DOHH2 (cell line): ENCODE measurements at regions not wholly inside any gene's neighbourhood (a gene's known extent, or its start where the extent isn't known, plus 50 kb on each side); places are given as distances from the start of the nearest gene placed in this dataset.

Experiments
- H3F3A ChIP-seq: fragments of 200-600 bp; sonication (generic), shearing (Covaris generic); 2 replicates; pipeline ENCODE4 v1.6.0; 2016; ENCODE audit warnings: antibody characterized with exemption, mild to moderate bottlenecking; ENCODE audit not compliant: control insufficient read depth, insufficient read depth
- H3K27ac ChIP-seq: fragments of 200-600 bp; sonication (generic); 2 replicates; pipeline ENCODE4 v1.5.1; 2014; ENCODE audit warnings: low read depth, mild to moderate bottlenecking, low read length, moderate library complexity
- H3K27me3 ChIP-seq: fragments of 200-600 bp; sonication (generic); 2 replicates; pipeline ENCODE4 v1.6.1; 2014; ENCODE audit warnings: mild to moderate bottlenecking, low read length, mixed read lengths; ENCODE audit not compliant: control insufficient read depth
- H3K36me3 ChIP-seq: fragments of 200-600 bp; sonication (generic); 2 replicates; pipeline ENCODE4 v1.6.1; 2014; ENCODE audit warnings: mild to moderate bottlenecking, low read length, moderate library complexity, mixed read lengths; ENCODE audit not compliant: control insufficient read depth
- H3K4me1 ChIP-seq: fragments of 200-600 bp; sonication (generic); 2 replicates; pipeline ENCODE4 v1.6.1; 2014; ENCODE audit warnings: mild to moderate bottlenecking, low read length, mixed read lengths; ENCODE audit not compliant: control insufficient read depth
- H3K4me2 ChIP-seq: fragments of 200-600 bp; sonication (generic); 2 replicates; pipeline ENCODE4 v1.6.0; 2014; ENCODE audit warnings: mild to moderate bottlenecking, low read length, moderate library complexity
- H3K4me3 ChIP-seq: fragments of 200-600 bp; sonication (generic); 2 replicates; pipeline ENCODE4 v1.5.1; 2014; ENCODE audit warnings: mild to moderate bottlenecking, low read length, mixed read lengths
- H3K79me2 ChIP-seq: fragments of 200-600 bp; sonication (generic); 2 replicates; pipeline ENCODE4 v1.6.1; 2014; ENCODE audit warnings: mild to moderate bottlenecking, low read length, mixed read lengths; ENCODE audit not compliant: control insufficient read depth
- H3K9me2 ChIP-seq: fragments of 200-600 bp; sonication (generic); replicated peaks from 2 replicates; pipeline ENCODE4 v1.6.1; 2014; ENCODE audit warnings: mild to moderate bottlenecking, low read length, mixed read lengths; ENCODE audit not compliant: control insufficient read depth
- H3K9me3 ChIP-seq: fragments of 200-600 bp; sonication (generic); 2 replicates; pipeline ENCODE4 v1.6.1; 2014; ENCODE audit warnings: antibody characterized with exemption, low read length, mixed read lengths; ENCODE audit not compliant: control insufficient read depth, insufficient read depth
- H4K20me1 ChIP-seq: fragments of 200-600 bp; sonication (generic); 2 replicates; pipeline ENCODE4 v1.6.0; 2014; ENCODE audit warnings: low read depth, mild to moderate bottlenecking, antibody characterized with exemption, low read length, moderate library complexity; ENCODE audit not compliant: control insufficient read depth, insufficient read depth
- EZH2phosphoT487 ChIP-seq: fragments of 200-600 bp; sonication (generic); IDR thresholded peaks from 2 replicates; pipeline ENCODE4 v1.6.1; 2017; ENCODE audit warnings: borderline replicate concordance, mild to moderate bottlenecking, antibody characterized with exemption, low read length, moderate library complexity, mixed read lengths
- TF ChIP-seq, protein P1 (sequence below): fragments of 200-600 bp; sonication (generic); IDR thresholded peaks from one replicate; pipeline ENCODE4 v1.5.1; 2014; ENCODE audit warnings: antibody characterized with exemption, mild to moderate bottlenecking, low read depth, low read length; ENCODE audit not compliant: poor library complexity, severe bottlenecking

DNA sequence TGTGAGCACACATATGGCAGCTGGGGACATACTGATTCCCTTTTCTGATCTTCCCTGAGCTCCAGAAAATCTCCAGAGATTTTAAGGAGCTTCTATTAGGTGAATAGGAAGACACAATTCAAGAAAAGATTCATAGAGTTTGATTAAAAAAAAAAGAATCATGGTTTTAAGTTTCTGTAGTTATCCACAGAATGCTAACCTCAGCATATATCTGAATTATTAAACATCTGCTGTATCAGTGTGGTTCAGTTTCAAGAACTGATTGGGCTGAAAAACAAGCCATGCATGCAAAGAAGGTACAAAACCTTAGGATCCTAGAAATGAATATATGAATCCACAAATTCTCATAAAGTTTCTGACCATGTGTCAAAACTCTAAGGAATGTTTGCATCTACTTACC is 94.1 kb upstream of the ZNF438 start:
- Histone ChIP-seq H3K36me3 (no peaks in the 10 kb centered on the region), H3K4me3 (no peak overlapping the region), H3K27me3 (peaks cover 22% of the 10 kb centered on the region), H3K9me2 (no peaks in the 10 kb centered on the region), H3K9me3 (no peaks in the 10 kb centered on the region), H3K4me2 (no peak overlapping the region), H3K79me2 (no peaks in the 10 kb centered on the region), H3K27ac (no peak overlapping the region), H3K4me1 (no peaks in the 10 kb centered on the region), H4K20me1 (no peaks in the 10 kb centered on the region), H3F3A (no peaks in the 10 kb centered on the region)
- no peak for TF ChIP-seq EZH2phosphoT487
- TF ChIP-seq, protein P1, sequence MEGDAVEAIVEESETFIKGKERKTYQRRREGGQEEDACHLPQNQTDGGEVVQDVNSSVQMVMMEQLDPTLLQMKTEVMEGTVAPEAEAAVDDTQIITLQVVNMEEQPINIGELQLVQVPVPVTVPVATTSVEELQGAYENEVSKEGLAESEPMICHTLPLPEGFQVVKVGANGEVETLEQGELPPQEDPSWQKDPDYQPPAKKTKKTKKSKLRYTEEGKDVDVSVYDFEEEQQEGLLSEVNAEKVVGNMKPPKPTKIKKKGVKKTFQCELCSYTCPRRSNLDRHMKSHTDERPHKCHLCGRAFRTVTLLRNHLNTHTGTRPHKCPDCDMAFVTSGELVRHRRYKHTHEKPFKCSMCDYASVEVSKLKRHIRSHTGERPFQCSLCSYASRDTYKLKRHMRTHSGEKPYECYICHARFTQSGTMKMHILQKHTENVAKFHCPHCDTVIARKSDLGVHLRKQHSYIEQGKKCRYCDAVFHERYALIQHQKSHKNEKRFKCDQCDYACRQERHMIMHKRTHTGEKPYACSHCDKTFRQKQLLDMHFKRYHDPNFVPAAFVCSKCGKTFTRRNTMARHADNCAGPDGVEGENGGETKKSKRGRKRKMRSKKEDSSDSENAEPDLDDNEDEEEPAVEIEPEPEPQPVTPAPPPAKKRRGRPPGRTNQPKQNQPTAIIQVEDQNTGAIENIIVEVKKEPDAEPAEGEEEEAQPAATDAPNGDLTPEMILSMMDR: no peak

DNA sequence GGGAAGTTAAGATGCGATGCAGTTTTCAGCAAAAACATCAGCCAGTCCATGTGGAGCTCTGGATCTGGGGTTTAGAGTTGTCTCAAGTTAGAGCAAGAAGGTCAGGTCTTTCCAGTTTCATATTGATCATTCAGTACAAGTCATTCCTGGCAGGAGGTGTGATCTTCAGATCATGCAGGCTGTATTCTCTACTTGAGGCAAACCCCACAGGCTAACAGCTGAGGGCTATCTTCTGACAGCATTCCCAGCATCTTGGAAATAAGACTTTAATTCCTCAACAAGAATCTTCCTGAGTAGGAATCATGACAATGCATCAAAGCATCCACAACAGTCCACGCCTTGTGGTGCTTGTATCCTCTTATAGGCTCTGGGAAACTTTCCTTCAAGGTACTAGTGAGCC is 94.9 kb upstream of the ZNF438 start:
- no peaks in the 10 kb centered on the region for H3F3A ChIP-seq
- no peaks in the 10 kb centered on the region for H3K4me1 ChIP-seq
- no peaks in the 10 kb centered on the region for H3K9me2 ChIP-seq
- no peak overlapping the region for H3K4me2 ChIP-seq
- peaks cover 16% of the 10 kb centered on the region for H3K27me3 ChIP-seq
- H4K20me1 ChIP-seq: no peaks in the 10 kb centered on the region
- no peaks in the 10 kb centered on the region for H3K36me3 ChIP-seq
- no peak overlapping the region for H3K4me3 ChIP-seq
- TF ChIP-seq, protein P1: no peak
- no peak for TF ChIP-seq EZH2phosphoT487
- H3K9me3 ChIP-seq: no peaks in the 10 kb centered on the region
- no peak overlapping the region for H3K27ac ChIP-seq
- no peaks in the 10 kb centered on the region for H3K79me2 ChIP-seq

DNA sequence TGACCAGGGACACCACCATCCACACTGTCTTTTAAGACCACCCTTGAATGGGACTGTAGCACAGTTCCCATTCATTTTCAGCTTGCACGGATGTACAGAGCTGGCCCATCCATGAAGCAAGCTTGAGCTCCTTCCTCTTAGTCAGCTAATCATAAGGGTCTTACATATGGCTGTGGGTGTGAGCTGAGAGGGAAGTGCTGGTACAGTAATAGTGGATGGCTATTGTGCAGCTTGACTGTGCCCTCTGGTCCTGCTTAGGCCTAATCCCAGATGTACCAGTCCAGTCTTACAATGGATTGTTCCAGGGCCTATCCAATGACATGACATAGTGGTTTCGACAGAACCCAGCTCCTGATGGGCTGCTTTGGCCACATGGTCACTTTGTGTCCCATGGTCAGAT is 96.9 kb upstream of the ZNF438 start:
- TF ChIP-seq, protein P1: no peak
- TF ChIP-seq EZH2phosphoT487: no peak
- Histone ChIP-seq H3K36me3 (no peaks in the 10 kb centered on the region), H3K4me1 (no peaks in the 10 kb centered on the region), H4K20me1 (no peaks in the 10 kb centered on the region), H3K9me2 (no peaks in the 10 kb centered on the region), H3K4me3 (no peak overlapping the region), H3K4me2 (no peak overlapping the region), H3K27ac (no peak overlapping the region), H3K9me3 (no peaks in the 10 kb centered on the region), H3F3A (no peaks in the 10 kb centered on the region), H3K27me3 (peaks cover 3% of the 10 kb centered on the region; the same call in 1 of the 2 replicates), H3K79me2 (no peaks in the 10 kb centered on the region)

DNA sequence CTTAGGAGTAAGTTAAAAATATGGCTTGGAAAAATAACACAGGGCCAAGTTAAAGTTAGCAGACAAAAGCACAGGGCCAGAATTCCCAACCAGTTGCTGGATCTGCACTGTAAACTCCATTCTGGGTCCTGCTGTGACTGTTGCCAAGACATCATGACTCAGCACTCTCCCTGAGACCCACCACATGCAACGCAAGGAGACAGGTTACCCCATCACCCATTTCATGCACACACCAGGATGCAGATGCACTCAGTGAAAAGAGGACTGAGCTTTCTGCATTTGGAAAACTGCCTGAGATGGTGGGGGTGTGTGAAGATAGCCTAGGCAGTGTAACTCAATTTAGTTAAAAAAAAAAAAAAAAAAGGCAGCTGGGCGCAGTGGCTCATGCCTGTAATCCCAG is 97.6 kb upstream of the ZNF438 start:
- no peaks in the 10 kb centered on the region for H3F3A ChIP-seq
- TF ChIP-seq, protein P1: no peak
- no peak for TF ChIP-seq EZH2phosphoT487
- H3K4me1 ChIP-seq: peaks cover 1% of the 10 kb centered on the region
- H3K4me2 ChIP-seq: no peak overlapping the region
- H3K27ac ChIP-seq: no peak overlapping the region
- H3K9me2 ChIP-seq: no peaks in the 10 kb centered on the region
- no peaks in the 10 kb centered on the region for H4K20me1 ChIP-seq
- no peaks in the 10 kb centered on the region for H3K9me3 ChIP-seq
- no peaks in the 10 kb centered on the region for H3K36me3 ChIP-seq
- peaks cover 2% of the 10 kb centered on the region; the same call in 1 of the 2 replicates for H3K27me3 ChIP-seq
- H3K79me2 ChIP-seq: no peaks in the 10 kb centered on the region
- H3K4me3 ChIP-seq: no peak overlapping the region
